ENCODE measurements at regions not wholly inside any gene's neighbourhood (a gene's known extent, or its start where the extent isn't known, plus 50 kb on each side); places are given as distances from the start of the nearest gene placed in this dataset.

DNA sequence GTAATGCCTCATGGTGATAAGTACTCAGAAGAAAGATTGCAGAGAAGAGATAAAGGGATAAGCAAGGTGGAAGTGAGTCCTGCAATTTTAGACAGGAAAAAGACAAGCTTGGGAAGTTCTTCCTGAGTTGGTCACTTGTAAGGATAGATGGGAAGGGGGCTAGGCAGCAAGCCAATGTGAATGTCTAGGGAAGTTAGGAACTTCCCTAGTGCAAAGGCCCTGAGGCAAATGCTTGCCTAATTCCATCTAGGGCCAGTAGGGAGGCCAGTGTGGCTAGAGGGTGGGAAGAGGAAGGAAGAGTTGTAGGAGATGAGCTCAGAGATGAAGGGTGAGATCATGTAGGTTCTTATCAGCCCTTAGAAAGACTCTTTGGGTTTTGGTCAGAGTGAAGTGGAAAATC lies 206.6 kb downstream of the MAT2B start:
- TF ChIP-seq EZH2 (IDR thresholded peaks at IDR 0.05; ENCODE audit: borderline replicate concordance, low read depth, low read length, severe bottlenecking) (no peak), POLR2AphosphoS5 (IDR thresholded peaks at IDR 0.05; ENCODE audit: insufficient read depth, low read depth, low read length) (no peak), GATA2 (IDR thresholded peaks at IDR 0.05; ENCODE audit: insufficient read depth, insufficient read length, low read depth, low read length) (peak; percentile 57), POLR2A (IDR thresholded peaks at IDR 0.05; ENCODE audit: low read depth, low read length) (no peak), MYC (IDR thresholded peaks at IDR 0.05; ENCODE audit: low read depth, low read length) (no peak), JUN (IDR thresholded peaks at IDR 0.05; ENCODE audit: borderline replicate concordance, insufficient read depth, insufficient read length, low read depth) (no peak)
- TF ChIP-seq, protein P1, sequence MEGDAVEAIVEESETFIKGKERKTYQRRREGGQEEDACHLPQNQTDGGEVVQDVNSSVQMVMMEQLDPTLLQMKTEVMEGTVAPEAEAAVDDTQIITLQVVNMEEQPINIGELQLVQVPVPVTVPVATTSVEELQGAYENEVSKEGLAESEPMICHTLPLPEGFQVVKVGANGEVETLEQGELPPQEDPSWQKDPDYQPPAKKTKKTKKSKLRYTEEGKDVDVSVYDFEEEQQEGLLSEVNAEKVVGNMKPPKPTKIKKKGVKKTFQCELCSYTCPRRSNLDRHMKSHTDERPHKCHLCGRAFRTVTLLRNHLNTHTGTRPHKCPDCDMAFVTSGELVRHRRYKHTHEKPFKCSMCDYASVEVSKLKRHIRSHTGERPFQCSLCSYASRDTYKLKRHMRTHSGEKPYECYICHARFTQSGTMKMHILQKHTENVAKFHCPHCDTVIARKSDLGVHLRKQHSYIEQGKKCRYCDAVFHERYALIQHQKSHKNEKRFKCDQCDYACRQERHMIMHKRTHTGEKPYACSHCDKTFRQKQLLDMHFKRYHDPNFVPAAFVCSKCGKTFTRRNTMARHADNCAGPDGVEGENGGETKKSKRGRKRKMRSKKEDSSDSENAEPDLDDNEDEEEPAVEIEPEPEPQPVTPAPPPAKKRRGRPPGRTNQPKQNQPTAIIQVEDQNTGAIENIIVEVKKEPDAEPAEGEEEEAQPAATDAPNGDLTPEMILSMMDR (IDR thresholded peaks at IDR 0.05; ENCODE audit: extremely low read depth in 1 of 2, insufficient read depth in 1 of 2, low read depth in 1 of 2, low read length in 2 of 2) = no peak
- TF ChIP-seq, protein P2, sequence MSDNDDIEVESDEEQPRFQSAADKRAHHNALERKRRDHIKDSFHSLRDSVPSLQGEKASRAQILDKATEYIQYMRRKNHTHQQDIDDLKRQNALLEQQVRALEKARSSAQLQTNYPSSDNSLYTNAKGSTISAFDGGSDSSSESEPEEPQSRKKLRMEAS (IDR thresholded peaks at IDR 0.05; ENCODE audit: insufficient read depth, insufficient read length) = no peak

Measured in endothelial cell of umbilical vein (primary cell).